Chondrocyte (in vitro differentiated cells): ENCODE measurements at regions not wholly inside any gene's neighbourhood (a gene's known extent, or its start where the extent isn't known, plus 50 kb on each side); places are given as distances from the start of the nearest gene placed in this dataset.

ENCODE experiments used
- DNase-seq: peaks from one replicate; pipeline ENCODE4 v3.0.0; 2021; ENCODE audit warnings: mixed read lengths, low spot score
- H3K27ac Mint-ChIP-seq: one replicate; pipeline ENCODE4 v1.8.0; 2021; ENCODE audit warnings: mild to moderate bottlenecking, moderate library complexity, mixed read lengths; ENCODE audit not compliant: unreplicated experiment
- H3K27me3 Mint-ChIP-seq: 2 replicates; pipeline ENCODE4 v1.8.0; 2021; ENCODE audit warnings: low read depth, mixed read lengths
- H3K36me3 Mint-ChIP-seq: 2 replicates; pipeline ENCODE4 v1.8.0; 2021; ENCODE audit warnings: low read depth, mixed read lengths
- H3K4me1 Mint-ChIP-seq: 2 replicates; pipeline ENCODE4 v1.8.0; 2021; ENCODE audit warnings: low read depth, mild to moderate bottlenecking, mixed read lengths
- H3K4me3 Mint-ChIP-seq: one replicate; pipeline ENCODE4 v1.8.0; 2021; ENCODE audit warnings: mild to moderate bottlenecking, moderate library complexity, mixed read lengths; ENCODE audit not compliant: unreplicated experiment
- H3K9me3 Mint-ChIP-seq: 2 replicates; pipeline ENCODE4 v1.8.0; 2021; ENCODE audit warnings: low read depth, mixed read lengths
- TF ChIP-seq, protein P1 (sequence below): fragments of 200-600 bp; sonication (generic); IDR thresholded peaks from 2 replicates; pipeline ENCODE4 v1.5.0; 2021; ENCODE audit warnings: antibody characterized with exemption, mild to moderate bottlenecking, moderate library complexity

DNA sequence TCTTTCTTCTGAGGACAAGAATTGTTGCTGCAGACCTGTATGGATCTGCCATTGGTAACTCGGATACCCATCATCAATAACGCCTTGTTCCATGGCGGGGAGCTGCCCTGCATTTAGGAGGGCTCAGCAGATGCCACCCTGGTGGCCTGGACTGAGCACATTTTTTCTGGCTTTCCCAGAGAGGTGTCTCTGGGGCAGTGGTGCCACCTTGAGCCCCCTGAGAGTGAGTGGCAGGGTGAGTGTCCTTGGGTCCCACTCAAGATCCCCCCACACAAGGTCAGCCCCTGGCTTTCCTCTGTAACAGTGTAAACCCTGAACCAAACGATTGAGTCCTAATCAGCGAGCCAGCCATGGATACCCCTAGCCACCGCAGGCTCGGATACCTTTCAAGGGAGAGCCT lies 258.6 kb downstream of the GLRX3 start:
- peaks cover 82% of the 10 kb centered on the region for H3K9me3 Mint-ChIP-seq
- TF ChIP-seq, protein P1, sequence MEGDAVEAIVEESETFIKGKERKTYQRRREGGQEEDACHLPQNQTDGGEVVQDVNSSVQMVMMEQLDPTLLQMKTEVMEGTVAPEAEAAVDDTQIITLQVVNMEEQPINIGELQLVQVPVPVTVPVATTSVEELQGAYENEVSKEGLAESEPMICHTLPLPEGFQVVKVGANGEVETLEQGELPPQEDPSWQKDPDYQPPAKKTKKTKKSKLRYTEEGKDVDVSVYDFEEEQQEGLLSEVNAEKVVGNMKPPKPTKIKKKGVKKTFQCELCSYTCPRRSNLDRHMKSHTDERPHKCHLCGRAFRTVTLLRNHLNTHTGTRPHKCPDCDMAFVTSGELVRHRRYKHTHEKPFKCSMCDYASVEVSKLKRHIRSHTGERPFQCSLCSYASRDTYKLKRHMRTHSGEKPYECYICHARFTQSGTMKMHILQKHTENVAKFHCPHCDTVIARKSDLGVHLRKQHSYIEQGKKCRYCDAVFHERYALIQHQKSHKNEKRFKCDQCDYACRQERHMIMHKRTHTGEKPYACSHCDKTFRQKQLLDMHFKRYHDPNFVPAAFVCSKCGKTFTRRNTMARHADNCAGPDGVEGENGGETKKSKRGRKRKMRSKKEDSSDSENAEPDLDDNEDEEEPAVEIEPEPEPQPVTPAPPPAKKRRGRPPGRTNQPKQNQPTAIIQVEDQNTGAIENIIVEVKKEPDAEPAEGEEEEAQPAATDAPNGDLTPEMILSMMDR: no peak
- no peaks in the 10 kb centered on the region for H3K36me3 Mint-ChIP-seq

DNA sequence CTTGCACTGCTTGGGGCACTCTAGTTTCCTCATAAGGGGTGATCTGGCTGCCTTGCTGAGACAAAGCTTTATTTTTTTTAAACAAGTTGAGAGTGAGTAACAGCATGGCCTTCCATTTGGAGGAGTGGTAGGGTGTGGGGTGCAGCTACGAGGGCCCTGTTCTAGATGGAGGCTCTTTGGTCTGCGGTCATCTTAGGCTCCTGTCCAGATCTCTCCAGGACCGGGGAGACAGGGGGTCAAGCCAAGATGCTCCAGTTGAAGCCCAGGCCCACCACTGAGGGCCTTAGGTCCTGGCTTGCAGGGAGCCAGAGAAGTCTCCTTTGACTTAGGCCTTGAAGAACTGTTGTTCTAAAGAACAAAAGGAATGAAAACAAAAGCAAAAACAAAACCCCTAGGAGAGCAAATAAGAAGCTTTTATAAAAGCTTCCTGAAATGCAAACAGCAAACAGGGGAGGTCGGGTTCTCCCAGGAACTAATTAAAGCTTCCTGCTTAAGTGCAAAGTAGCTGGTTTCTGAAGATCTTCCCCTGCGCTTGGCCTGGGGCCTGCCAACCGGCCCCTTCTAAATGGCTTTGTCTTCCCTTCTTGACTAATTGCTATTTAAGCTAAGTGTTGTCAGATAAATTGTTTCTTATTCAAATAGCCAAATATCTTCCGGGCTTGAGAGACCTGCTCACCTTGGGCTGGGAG lies 259.2 kb downstream of the GLRX3 start:
- H3K9me3 Mint-ChIP-seq: peaks cover 79% of the 10 kb centered on the region
- H3K36me3 Mint-ChIP-seq: no peaks in the 10 kb centered on the region
- DNase-seq: no peak
- no peak overlapping the region for H3K27ac Mint-ChIP-seq
- no peaks in the 10 kb centered on the region for H3K4me1 Mint-ChIP-seq
- H3K4me3 Mint-ChIP-seq: no peak overlapping the region
- TF ChIP-seq, protein P1: no peak
- no peaks in the 10 kb centered on the region for H3K27me3 Mint-ChIP-seq

More for the DNA sequence above, 258.6 kb downstream of the GLRX3 start:
- H3K4me1 Mint-ChIP-seq: no peaks in the 10 kb centered on the region
- no peaks in the 10 kb centered on the region for H3K27me3 Mint-ChIP-seq
- no peak overlapping the region for H3K27ac Mint-ChIP-seq
- no peak overlapping the region for H3K4me3 Mint-ChIP-seq
- no peak for DNase-seq

DNA sequence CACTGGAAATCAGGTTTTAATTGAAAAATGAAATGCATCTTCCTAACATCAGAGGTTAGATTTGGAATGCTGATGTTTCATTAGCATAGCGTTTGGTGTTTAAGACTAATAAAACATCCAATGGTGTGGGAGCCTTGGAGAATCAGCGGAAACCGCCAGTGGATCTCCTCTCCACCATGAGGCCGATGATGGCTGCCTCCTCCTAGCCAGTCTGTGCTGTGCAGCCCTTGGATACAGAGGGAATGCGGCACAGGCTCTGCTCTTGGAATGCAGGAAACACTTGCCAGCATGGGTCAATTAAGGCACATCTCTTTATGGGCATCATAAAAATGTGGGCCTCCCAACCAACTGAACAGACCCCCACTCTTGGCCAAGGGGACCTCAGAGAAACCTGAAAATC lies 259.9 kb downstream of the GLRX3 start:
- no peak for DNase-seq
- H3K27ac Mint-ChIP-seq: no peak overlapping the region
- H3K4me3 Mint-ChIP-seq: no peak overlapping the region
- no peaks in the 10 kb centered on the region for H3K27me3 Mint-ChIP-seq
- H3K9me3 Mint-ChIP-seq: peaks cover 77% of the 10 kb centered on the region
- H3K4me1 Mint-ChIP-seq: no peaks in the 10 kb centered on the region
- H3K36me3 Mint-ChIP-seq: no peaks in the 10 kb centered on the region
- TF ChIP-seq, protein P1: no peak

DNA sequence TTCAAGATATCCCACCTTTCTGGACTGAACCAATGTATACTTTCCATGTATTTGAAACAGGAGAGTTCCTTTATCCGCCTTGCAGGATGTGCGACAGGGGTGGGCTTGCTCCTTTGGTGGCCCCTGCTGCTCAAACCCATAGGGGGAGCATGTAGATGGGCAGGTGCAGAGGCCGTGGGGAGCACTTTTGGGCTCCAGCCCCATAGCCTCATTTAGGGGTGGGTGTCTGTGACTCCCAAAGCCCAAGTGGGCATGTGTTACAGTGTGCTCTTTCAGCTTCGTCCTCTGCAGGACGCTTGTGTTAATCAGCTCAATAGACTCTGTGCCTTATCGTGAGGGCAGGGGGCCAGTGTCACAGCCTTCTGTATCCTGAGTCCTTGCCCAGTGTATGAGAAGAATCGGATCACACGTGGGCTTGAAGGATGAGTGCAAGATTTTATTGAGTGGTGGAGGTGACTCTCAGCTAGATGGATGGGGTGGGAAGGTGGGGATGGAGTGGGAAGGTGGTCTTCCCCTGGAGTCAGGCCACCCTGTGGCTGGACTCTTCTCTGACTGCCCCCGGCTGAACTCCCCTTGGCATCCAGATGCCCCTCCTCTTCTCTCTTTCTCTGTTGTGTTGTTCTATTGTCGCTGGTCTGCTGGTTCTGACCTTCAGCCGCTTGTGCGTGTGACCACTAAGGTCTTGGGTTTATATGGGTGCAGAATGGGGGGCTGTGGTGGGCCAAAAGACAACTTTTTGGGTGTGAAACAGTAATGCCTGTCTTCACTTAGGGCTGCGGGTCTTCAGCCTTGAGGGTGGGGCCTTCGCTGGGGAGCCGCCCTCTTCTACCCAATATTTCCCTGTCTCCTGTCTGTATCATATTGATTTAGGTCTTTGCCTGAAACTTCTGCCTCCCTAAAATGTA lies 262.2 kb downstream of the GLRX3 start:
- peaks cover 61% of the 10 kb centered on the region for H3K9me3 Mint-ChIP-seq
- H3K36me3 Mint-ChIP-seq: no peaks in the 10 kb centered on the region
- H3K4me3 Mint-ChIP-seq: no peak overlapping the region
- no peaks in the 10 kb centered on the region for H3K4me1 Mint-ChIP-seq
- H3K27ac Mint-ChIP-seq: no peak overlapping the region
- TF ChIP-seq, protein P1: no peak
- DNase-seq: no peak
- H3K27me3 Mint-ChIP-seq: no peaks in the 10 kb centered on the region

DNA sequence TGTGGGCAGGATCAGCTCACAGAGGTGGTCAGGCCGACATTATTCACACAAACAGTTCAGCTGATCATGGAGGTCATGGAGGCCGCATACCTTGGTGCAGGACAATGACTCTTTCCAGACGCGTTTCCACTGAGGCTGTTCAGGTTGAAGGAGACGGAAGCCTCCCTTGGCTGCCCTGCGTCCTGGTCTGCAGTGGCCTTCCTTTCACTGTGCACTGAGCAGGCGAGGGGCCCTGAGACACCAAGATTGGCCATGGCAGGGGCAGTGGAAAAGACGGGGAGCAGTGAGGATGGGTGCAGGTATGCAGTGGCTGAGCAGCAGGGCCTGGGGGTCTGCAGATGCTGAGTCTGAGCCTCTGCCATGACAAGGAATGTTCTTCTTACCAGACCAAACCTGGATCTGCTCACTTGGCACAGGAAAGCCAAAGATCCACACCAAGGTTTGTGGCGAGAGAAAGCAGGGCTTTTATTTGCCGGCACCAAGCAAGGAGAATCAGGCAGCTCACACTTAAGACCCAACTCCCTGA lies 263.3 kb downstream of the GLRX3 start:
- no peaks in the 10 kb centered on the region for H3K36me3 Mint-ChIP-seq
- no peaks in the 10 kb centered on the region for H3K4me1 Mint-ChIP-seq
- H3K9me3 Mint-ChIP-seq: peaks cover 59% of the 10 kb centered on the region

More for the DNA sequence above, 263.3 kb downstream of the GLRX3 start:
- no peak overlapping the region for H3K27ac Mint-ChIP-seq
- H3K4me3 Mint-ChIP-seq: no peak overlapping the region
- no peak for DNase-seq
- no peaks in the 10 kb centered on the region for H3K27me3 Mint-ChIP-seq
- TF ChIP-seq, protein P1: no peak
